ENCODE measurements at regions not wholly inside any gene's neighbourhood (a gene's known extent, or its start where the extent isn't known, plus 50 kb on each side); places are given as distances from the start of the nearest gene placed in this dataset.

DNA sequence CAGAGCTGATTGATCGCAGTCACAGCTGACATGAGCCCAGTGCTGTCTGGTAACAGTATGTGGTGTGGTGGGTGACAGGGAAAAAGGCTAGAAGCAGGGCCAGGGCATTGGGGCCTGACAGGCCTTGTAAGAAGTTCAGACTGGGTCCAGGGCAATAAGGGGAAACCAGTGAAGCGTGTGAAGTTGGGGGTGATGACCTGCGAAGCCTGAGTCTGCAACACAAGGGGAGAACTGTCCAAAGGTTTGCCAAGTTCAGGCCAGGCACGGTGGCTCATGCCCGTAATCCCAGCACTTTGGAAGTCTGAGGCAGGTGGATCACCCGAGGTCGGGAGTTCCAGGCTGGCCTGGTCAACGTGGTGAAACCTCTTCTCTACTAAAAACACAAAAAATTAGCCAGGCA is 983.9 kb upstream of the ZNF722 start:
- Histone ChIP-seq H3K27ac (no peak overlapping the region), H3K9me2 (ENCODE audit: insufficient read depth) (no peaks in the 10 kb centered on the region), H3K36me3 (ENCODE audit: low read depth) (no peaks in the 10 kb centered on the region), H3K4me3 (no peak overlapping the region), H3K4me2 (no peak overlapping the region), H3K4me1 (replicated peaks; ENCODE audit: insufficient read depth) (no peaks in the 10 kb centered on the region), H3K79me2 (ENCODE audit: low read depth) (no peaks in the 10 kb centered on the region), H4K20me1 (ENCODE audit: insufficient read depth) (no peaks in the 10 kb centered on the region), H3K9me3 (ENCODE audit: insufficient read depth, low read depth) (no peaks in the 10 kb centered on the region), H3K27me3 (ENCODE audit: insufficient read depth, low read depth) (no peaks in the 10 kb centered on the region), H2AFZ (no peak overlapping the region), H3F3A (ENCODE audit: insufficient read depth, low read depth) (no peaks in the 10 kb centered on the region)
- BruUV-seq (replicated peaks) = no TSS peak
- TF ChIP-seq, protein P1, sequence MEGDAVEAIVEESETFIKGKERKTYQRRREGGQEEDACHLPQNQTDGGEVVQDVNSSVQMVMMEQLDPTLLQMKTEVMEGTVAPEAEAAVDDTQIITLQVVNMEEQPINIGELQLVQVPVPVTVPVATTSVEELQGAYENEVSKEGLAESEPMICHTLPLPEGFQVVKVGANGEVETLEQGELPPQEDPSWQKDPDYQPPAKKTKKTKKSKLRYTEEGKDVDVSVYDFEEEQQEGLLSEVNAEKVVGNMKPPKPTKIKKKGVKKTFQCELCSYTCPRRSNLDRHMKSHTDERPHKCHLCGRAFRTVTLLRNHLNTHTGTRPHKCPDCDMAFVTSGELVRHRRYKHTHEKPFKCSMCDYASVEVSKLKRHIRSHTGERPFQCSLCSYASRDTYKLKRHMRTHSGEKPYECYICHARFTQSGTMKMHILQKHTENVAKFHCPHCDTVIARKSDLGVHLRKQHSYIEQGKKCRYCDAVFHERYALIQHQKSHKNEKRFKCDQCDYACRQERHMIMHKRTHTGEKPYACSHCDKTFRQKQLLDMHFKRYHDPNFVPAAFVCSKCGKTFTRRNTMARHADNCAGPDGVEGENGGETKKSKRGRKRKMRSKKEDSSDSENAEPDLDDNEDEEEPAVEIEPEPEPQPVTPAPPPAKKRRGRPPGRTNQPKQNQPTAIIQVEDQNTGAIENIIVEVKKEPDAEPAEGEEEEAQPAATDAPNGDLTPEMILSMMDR (conservative IDR thresholded peaks at IDR 0.05) = no peak
- TF ChIP-seq EZH2 (IDR thresholded peaks at IDR 0.05; ENCODE audit: low read depth) = no peak
- DNase-seq = no peak
- intact Hi-C loops (cut with micrococcal nuclease; ENCODE audit: unreplicated experiment) = no loop called here
- ChIA-PET POLR2A (ENCODE audit: unreplicated experiment) (no interaction called here), CTCF (no interaction called here)

DNA sequence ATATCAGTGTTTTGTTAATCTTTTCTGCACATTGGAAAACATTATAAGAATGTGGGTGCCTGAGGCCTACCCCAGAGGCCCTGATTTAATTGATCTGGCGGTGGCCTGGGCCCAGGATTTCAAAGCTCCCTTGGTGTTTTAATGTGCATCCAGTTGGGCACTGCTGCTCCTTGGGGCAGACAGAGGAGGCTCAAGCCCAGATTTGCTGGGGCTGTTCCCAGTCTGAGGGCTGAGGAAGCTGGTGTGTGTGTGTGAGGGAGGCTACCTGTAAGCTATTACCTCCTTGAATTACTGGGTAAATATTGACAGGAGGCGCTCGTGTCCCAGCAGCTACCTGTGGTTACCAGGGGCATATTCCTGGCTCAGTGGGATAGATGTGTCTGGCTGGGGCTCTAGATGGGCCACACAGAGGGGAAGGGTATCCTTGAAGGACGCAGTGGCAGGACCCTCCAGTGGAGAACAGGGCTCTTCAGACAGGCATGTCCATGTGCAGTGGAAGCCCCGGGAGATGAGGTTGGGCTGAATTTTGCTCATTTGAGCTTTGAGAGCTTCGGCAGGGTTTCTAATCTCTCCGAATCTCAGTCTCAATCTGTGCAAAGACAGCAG is 975.4 kb upstream of the ZNF722 start:
- ChIA-PET CTCF (no interaction called here), POLR2A (ENCODE audit: unreplicated experiment) (no interaction called here)
- Histone ChIP-seq H3K27ac (no peak overlapping the region), H3F3A (ENCODE audit: insufficient read depth, low read depth) (no peaks in the 10 kb centered on the region), H2AFZ (no peak overlapping the region), H3K4me2 (no peak overlapping the region), H3K4me1 (replicated peaks; ENCODE audit: insufficient read depth) (no peaks in the 10 kb centered on the region), H3K4me3 (no peak overlapping the region), H4K20me1 (ENCODE audit: insufficient read depth) (no peaks in the 10 kb centered on the region), H3K79me2 (ENCODE audit: low read depth) (no peaks in the 10 kb centered on the region), H3K27me3 (ENCODE audit: insufficient read depth, low read depth) (no peaks in the 10 kb centered on the region), H3K36me3 (ENCODE audit: low read depth) (no peaks in the 10 kb centered on the region), H3K9me2 (ENCODE audit: insufficient read depth) (no peaks in the 10 kb centered on the region), H3K9me3 (ENCODE audit: insufficient read depth, low read depth) (no peaks in the 10 kb centered on the region)
- no peak for DNase-seq
- BruUV-seq (replicated peaks) = no TSS peak
- TF ChIP-seq EZH2 (IDR thresholded peaks at IDR 0.05; ENCODE audit: low read depth) = no peak
- TF ChIP-seq, protein P1 (conservative IDR thresholded peaks at IDR 0.05) = no peak
- intact Hi-C loops (cut with micrococcal nuclease; ENCODE audit: unreplicated experiment) = no loop called here

DNA sequence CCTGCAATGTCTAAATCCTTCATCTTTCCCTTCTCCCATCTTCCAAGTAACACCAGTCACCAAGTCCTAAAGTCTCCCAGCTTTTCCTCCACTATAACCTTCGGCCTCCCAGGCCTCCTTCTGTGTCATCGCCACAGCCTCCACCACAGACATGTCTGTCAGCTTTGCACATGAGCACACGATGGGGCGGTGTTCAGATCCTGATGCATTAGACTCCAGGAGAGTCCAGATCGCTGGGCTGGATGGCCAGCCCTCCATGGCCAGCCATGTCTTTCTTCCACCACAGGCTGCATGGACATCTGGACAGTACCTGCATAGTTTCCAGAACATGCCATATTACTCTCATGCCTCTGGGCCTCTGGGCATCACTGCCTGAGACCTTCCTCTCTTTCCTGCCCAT is 974.2 kb upstream of the ZNF722 start:
- H2AFZ ChIP-seq = no peak overlapping the region
- no peak overlapping the region for H3K27ac ChIP-seq
- no peaks in the 10 kb centered on the region for H3K9me3 ChIP-seq (ENCODE audit: insufficient read depth, low read depth)
- no peak for DNase-seq
- H3K4me2 ChIP-seq = no peak overlapping the region
- H4K20me1 ChIP-seq (ENCODE audit: insufficient read depth) = no peaks in the 10 kb centered on the region
- TF ChIP-seq EZH2 (IDR thresholded peaks at IDR 0.05; ENCODE audit: low read depth) = no peak
- TF ChIP-seq, protein P1 (conservative IDR thresholded peaks at IDR 0.05) = no peak
- no peaks in the 10 kb centered on the region for H3F3A ChIP-seq (ENCODE audit: insufficient read depth, low read depth)
- BruUV-seq (replicated peaks) = no TSS peak
- ChIA-PET POLR2A (ENCODE audit: unreplicated experiment) (no interaction called here), CTCF (no interaction called here)
- H3K4me1 ChIP-seq (replicated peaks; ENCODE audit: insufficient read depth) = no peaks in the 10 kb centered on the region
- no peaks in the 10 kb centered on the region for H3K27me3 ChIP-seq (ENCODE audit: insufficient read depth, low read depth)
- no peaks in the 10 kb centered on the region for H3K9me2 ChIP-seq (ENCODE audit: insufficient read depth)
- intact Hi-C loops (cut with micrococcal nuclease; ENCODE audit: unreplicated experiment) = no loop called here
- H3K36me3 ChIP-seq (ENCODE audit: low read depth) = no peaks in the 10 kb centered on the region
- no peaks in the 10 kb centered on the region for H3K79me2 ChIP-seq (ENCODE audit: low read depth)
- H3K4me3 ChIP-seq = no peak overlapping the region
